Fibroblast of lung (primary cell): ENCODE measurements at regions not wholly inside any gene's neighbourhood (a gene's known extent, or its start where the extent isn't known, plus 50 kb on each side); places are given as distances from the start of the nearest gene placed in this dataset.

Experiments used
- EZH2 ChIP-seq: IDR thresholded peaks from 2 replicates; pipeline ENCODE4 v1.5.1; 2012; ENCODE audit warnings: low read length, control low read depth, mild to moderate bottlenecking; ENCODE audit errors: missing control alignments
- TF ChIP-seq, protein P1 (sequence below), 2 donors: IDR thresholded peaks in 1 of 2; conservative IDR thresholded peaks in 1 of 2; 1 replicate in 1 of 2; 2 replicates in 1 of 2; pipeline ENCODE4 v1.5.1; 2011 to 2012; ENCODE audit warnings: low read length in 2 of 2, control low read depth in 1 of 2, inconsistent platforms in 1 of 2, low read depth in 1 of 2, mild to moderate bottlenecking in 1 of 2

DNA sequence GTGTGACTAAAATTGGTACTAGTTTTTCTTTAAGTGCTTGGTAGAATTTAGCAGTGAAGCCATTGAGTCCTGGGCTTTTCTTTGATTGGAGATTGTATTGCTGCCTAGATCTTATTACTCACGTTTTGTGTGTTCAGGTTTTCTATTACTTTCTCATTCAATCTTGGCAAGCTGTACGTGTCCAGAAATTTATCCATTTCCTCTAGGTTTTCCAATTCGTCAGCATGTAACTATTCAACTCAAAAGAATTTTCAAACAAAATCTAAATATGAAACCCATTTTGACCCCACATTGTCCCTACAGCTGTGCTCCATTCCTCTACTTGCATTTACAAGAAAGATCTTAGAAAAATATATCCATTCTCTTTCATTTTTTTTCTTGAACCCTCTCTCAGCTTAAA, 1613.4 kb upstream of the SEL1L start:
- TF ChIP-seq, protein P1, sequence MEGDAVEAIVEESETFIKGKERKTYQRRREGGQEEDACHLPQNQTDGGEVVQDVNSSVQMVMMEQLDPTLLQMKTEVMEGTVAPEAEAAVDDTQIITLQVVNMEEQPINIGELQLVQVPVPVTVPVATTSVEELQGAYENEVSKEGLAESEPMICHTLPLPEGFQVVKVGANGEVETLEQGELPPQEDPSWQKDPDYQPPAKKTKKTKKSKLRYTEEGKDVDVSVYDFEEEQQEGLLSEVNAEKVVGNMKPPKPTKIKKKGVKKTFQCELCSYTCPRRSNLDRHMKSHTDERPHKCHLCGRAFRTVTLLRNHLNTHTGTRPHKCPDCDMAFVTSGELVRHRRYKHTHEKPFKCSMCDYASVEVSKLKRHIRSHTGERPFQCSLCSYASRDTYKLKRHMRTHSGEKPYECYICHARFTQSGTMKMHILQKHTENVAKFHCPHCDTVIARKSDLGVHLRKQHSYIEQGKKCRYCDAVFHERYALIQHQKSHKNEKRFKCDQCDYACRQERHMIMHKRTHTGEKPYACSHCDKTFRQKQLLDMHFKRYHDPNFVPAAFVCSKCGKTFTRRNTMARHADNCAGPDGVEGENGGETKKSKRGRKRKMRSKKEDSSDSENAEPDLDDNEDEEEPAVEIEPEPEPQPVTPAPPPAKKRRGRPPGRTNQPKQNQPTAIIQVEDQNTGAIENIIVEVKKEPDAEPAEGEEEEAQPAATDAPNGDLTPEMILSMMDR (conservative IDR thresholded peaks at IDR 0.05 in 1 of 2, IDR thresholded peaks at IDR 0.05 in 1 of 2; ENCODE audit: low read depth in 1 of 2, low read length in 2 of 2), result no peak
- TF ChIP-seq EZH2, result no peak
